HG03565 (cell line): ENCODE measurements at regions not wholly inside any gene's neighbourhood (a gene's known extent, or its start where the extent isn't known, plus 50 kb on each side); places are given as distances from the start of the nearest gene placed in this dataset.
"Not testable (repeated sequence)": the region's sequence is repeated elsewhere in the genome, so short reads cannot be mapped to it uniquely, and the experiment has no call there.

Experiments used
- ATAC-seq: cut with Tn5 transposase; IDR thresholded peaks from one replicate; pipeline ENCODE4 v1.9.1; 2021; ENCODE audit warnings: mild to moderate bottlenecking, moderate library complexity; ENCODE audit not compliant: unreplicated experiment

DNA sequence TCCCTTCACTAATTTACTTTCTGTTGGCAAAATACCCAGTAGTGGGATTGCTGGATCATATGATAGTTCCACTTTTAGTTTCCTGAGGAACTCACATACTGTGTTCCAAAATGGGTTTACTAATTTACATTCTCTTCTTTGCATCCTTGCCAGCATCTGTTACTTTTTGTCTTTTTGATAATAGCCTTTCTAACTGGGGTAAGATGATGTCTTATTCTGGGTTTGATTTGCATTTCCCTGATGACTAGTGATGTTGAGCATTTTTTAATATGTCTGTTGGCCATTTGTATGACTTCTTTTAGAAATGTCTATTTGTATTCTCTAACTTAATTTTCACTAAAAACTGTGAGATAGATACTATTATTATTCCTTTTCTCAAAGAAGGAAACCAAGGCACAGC, 411.7 kb downstream of the SOCS6 start:
- ATAC-seq: no peak

GRCh38 chr18:70698574-70698973, 409.7 kb downstream of the SOCS6 start:
- ATAC-seq: no peak

DNA sequence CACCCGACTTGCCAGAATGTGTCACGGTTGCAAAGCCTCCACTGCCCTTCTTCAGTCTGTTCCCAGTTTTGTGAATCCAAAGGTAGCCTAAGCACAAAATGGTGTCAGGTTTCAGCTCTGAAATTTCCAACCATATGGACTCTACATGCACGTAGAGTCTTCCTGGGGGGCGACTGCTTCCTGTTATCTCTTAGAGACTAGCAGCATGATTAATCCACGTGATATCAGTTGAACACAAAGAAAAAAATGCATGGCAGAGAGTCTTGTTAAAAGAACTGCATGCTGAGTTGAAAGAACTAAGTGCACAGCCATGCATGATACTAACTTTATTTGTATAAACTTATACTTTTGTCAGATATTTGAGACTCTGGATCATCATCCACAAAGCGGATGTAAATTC, 404.4 kb downstream of the SOCS6 start:
- ATAC-seq: no peak

DNA sequence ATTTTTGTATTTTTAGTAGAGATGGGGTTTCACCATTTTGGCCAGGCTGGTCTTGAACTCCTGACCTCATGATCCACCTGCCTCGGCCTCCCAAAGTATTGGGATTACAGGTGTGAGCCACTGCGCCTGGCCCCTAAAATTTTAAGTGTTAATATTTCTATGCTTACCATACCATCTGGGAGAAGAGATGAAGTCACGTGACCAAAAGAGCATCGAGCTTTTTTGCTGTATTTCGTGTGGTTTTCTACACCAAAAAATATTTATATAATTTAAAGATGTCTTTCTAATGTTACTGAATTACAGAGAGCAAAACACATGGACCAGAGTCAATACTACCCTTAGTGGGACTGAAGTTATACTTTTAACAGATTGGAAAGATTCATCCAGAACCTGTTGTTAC, 400.9 kb downstream of the SOCS6 start:
- ATAC-seq: not testable (repeated sequence)

GRCh38 chr18:70688286-70688685, 399.4 kb downstream of the SOCS6 start:
- no peak for ATAC-seq

- no peak for ATAC-seq
Measured at GRCh38 chr18:70684821-70685220, 396.0 kb downstream of the SOCS6 start.

GRCh38 chr18:70683263-70683662, 394.4 kb downstream of the SOCS6 start:
- no peak for ATAC-seq

GRCh38 chr18:70674896-70675295, 386.1 kb downstream of the SOCS6 start:
- ATAC-seq: no peak

DNA sequence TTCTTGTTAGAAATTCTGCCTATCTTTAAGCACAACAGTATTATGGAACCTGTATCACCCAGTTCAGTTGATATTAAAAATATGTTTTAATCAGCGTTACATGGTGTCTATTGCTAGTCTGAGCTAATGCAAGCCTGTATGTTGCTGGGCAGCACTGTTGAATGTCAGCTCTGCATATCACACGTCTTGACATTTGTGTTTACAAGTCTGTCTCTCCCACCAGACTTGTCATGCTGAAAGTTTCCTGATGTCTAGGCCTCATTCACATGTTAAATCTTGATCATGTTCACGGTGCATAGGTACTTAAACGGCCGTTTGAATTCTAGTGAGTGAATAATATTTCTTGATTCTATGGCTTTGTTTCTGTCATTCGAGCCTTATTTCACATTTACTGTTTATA, 385.0 kb downstream of the SOCS6 start:
- no peak for ATAC-seq

DNA sequence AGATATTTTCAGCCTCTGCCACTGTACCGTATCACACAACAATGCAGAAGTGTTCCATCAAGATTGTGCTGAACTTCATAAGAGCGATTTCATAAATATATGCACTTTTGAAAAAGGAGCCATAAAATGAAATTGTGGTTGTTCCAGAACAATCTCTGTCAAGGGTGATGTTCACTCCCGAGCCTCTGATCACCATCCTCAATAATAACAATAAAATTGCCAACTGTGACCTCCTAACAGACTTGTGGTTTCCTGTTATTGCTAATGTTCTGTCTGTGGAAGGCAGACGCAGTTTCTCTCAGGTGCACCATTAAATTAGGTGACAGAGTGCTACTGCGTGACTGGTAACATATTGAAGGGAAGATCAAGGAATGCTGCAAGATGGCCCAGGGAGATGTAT, 383.7 kb downstream of the SOCS6 start:
- no peak for ATAC-seq

- no peak for ATAC-seq
Measured at GRCh38 chr18:70671889-70672565, 383.2 kb downstream of the SOCS6 start.

DNA sequence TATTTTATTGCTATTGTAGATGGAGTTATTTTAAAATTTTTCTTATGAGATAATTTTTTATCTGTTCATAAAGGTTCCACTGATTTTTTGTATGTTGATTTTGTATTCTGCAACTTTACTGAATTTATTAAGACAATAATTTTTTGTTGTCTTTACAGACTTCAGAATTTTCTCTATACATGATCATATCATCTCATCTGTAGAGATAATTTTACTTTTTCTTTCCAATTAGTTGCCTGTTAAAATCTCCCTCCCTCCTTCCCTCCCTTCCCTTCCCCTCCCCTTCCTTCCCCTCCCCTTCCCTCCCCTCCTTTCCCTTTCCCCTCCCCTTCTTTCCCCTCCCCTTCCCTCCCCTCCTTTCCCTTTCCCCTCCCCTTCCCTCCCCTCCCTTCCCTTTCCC, 378.1 kb downstream of the SOCS6 start:
- no peak for ATAC-seq

- no peak for ATAC-seq
Measured at GRCh38 chr18:70663141-70663540, 374.3 kb downstream of the SOCS6 start.

DNA sequence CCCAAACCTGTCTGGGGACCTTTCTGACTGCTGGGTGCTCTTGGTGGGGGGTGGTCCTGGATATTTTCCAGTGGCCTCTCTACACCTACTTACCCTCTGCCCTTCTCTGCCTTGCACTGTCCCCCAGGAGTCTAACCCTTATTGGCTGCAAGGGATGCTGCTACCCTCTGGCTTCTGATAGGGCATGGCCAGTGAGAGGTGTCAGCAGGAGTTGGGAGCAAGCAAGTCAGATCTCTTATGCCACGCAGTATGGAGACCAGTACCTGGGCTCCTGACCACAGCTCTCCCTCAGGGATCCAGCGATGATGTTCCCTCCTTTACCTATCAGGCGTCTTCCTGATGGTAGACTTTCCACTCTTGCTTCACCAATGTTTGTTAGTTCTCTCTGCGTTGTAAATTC, 373.7 kb downstream of the SOCS6 start:
- ATAC-seq: no peak

DNA sequence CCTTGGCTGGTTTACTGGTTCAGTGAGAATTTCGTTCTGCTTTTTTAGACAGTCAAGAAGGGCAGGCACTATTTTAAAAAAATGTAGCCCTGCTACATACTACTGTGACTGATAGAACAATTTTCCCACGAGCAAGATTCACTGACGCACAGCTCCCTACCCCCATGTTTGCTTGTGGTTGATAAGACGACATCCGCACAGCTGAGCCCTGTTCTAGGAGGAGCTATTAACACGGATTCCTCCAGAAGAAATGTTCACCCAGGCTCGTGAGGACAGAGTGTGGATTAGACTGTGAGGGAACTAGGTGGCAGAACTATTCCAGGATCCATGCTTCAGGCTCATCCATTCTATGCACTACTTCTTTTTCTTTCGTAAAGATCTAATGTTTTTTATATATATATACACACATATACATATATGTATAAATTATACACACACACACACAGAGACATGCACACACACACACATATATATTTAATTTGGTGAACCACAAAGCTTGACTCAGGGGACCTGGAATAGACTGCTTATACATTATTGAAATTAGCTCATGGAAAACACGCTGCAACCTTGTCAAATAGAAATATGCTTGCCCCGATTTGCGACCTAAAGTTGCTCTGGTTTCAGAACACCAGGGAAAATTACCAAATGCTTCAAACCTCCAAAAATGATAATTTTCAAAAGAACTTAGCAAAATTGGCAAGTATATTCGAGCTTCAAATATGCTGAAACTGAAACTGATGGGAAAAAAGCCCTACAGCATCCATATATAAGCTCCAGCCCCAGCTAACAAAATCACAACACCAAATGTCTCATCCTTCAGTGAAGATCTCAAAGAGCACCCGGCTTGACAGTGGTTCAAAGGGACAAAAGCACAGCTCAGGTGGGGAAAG, 370.4 kb downstream of the SOCS6 start:
- ATAC-seq: no peak

- ATAC-seq: no peak
Measured at GRCh38 chr18:70653671-70654070, 364.8 kb downstream of the SOCS6 start.

- no peak for ATAC-seq
Measured at GRCh38 chr18:70650878-70651277, 362.0 kb downstream of the SOCS6 start.

DNA sequence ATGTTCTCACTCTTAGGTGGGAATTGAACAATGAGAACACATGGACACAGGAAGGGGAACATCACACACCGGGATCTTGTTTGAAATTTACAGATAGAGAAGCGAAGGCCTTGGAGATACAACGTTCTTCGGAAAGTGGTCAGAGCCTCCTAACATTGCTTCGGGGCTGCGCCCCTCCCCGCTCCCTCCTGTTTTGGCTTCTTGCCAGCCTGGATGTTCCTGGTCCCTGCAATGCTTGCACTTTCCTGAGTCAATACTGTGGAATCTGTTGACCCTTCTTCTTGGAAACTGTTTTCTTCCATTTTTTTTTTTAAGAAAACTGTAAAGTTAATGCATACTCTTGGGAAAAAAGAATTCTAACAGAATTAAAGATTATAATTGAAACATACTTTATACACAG, 360.8 kb downstream of the SOCS6 start:
- ATAC-seq: no peak

DNA sequence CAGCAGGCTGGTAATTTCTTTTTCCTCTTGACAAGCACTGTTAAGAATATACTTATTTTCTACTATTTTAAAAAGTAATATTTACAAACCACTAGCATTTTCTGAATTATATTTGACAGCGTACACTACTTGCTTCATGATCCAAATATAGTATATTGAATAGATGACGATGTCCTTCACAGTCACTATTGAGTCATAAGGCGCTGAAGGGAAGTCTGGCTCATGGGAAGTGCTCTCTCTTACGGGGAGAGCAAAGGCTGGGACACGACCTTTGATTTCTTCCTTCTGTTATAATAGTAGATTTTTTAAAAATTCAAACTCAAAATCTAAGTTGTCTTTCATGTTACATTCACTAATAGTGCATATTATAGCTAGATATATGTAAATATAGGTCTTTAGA, 357.1 kb downstream of the SOCS6 start:
- ATAC-seq: no peak

- no peak for ATAC-seq
Measured at GRCh38 chr18:70643812-70644211, 355.0 kb downstream of the SOCS6 start.

DNA sequence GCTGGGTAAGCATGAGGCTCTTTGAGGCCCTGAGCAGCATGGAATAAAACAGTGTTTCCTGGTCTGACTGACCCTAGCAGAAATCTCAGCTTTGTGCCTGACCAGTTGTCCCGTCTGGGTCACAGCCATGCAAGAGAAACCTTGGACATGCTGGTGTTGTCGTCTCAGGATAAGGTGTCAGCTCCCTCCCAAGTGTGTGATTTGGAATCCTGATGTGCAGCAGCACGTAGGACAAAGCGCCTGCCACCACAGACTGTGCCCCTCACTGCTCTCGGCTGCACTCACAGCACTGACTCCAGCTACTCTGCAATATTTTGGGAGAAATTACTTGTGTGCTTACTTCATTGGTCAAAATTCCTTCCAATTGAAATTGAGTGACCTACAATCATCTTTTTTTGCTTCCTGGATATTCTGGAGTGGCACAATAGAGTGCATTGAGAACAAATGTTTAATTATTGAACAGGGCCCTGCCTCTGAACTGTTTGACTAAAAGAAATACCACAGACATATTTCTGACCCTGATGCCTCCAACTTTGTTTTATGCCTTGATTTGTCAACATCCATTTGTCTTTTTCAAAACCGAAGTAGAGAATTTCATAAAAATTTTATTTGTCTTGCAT, 352.4 kb downstream of the SOCS6 start:
- no peak for ATAC-seq

GRCh38 chr18:70640336-70640887, 351.6 kb downstream of the SOCS6 start:
- no peak for ATAC-seq
